Suprapubic skin (tissue), 4 donors: ENCODE measurements at regions not wholly inside any gene's neighbourhood (a gene's known extent, or its start where the extent isn't known, plus 50 kb on each side); places are given as distances from the start of the nearest gene placed in this dataset.

Experiments
- DNase-seq, 2 donors: peaks; one replicate each; pipeline ENCODE4 v3.0.0-alpha.2; 2019; ENCODE audit warnings: low spot score in 2 of 2
- H3K27ac ChIP-seq: fragments of 200-600 bp; sonication (generic); one replicate; pipeline ENCODE4 v1.5.1; 2019
- H3K27me3 ChIP-seq: fragments of 200-600 bp; sonication (generic); one replicate; pipeline ENCODE4 v1.5.1; 2019
- H3K36me3 ChIP-seq: fragments of 200-600 bp; sonication (generic); one replicate; pipeline ENCODE4 v1.5.1; 2019
- H3K4me1 ChIP-seq: fragments of 200-600 bp; sonication (generic); one replicate; pipeline ENCODE4 v1.5.1; 2019
- H3K4me3 ChIP-seq: fragments of 200-600 bp; sonication (generic); one replicate; pipeline ENCODE4 v1.5.1; 2019; ENCODE audit warnings: mild to moderate bottlenecking
- H3K9me3 ChIP-seq: fragments of 200-600 bp; sonication (generic); one replicate; pipeline ENCODE4 v1.5.1; 2019
- EP300 ChIP-seq: sonication (generic); formaldehyde crosslinking; IDR thresholded peaks from one replicate; pipeline ENCODE4 v1.6.1; 2017; ENCODE audit warnings: antibody characterized with exemption
- POLR2A ChIP-seq, 2 donors: fragments of 450-650 bp; IDR thresholded peaks; one replicate each; pipeline ENCODE4 v1.6.1; 2017; ENCODE audit warnings: antibody characterized with exemption in 2 of 2, mild to moderate bottlenecking in 2 of 2, moderate library complexity in 2 of 2
- POLR2AphosphoS5 ChIP-seq, 3 donors: sonication (generic); formaldehyde crosslinking; IDR thresholded peaks; one replicate each; pipeline ENCODE4 v1.6.1; 2017; ENCODE audit warnings: antibody characterized with exemption in 3 of 3
- WGBS: methylation state at CpG from one replicate; pipeline ENCODE4 v1.1.5; 2018; 5-methylcytosine and 5-hydroxymethylcytosine counted together
- TF ChIP-seq, protein P1 (sequence below), 2 donors: fragments of 200-600 bp in 1 of 2; fragments of 450-650 bp in 1 of 2; sonication (generic) in 1 of 2; IDR thresholded peaks; one replicate each; pipeline ENCODE4 v1.5.1; 2016 to 2019; ENCODE audit warnings: antibody characterized with exemption in 2 of 2, mild to moderate bottlenecking in 1 of 2, moderate library complexity in 1 of 2

GRCh38 chr6:119895626-119896025 is 546.1 kb upstream of the MAN1A1 start:
- TF ChIP-seq, protein P1, sequence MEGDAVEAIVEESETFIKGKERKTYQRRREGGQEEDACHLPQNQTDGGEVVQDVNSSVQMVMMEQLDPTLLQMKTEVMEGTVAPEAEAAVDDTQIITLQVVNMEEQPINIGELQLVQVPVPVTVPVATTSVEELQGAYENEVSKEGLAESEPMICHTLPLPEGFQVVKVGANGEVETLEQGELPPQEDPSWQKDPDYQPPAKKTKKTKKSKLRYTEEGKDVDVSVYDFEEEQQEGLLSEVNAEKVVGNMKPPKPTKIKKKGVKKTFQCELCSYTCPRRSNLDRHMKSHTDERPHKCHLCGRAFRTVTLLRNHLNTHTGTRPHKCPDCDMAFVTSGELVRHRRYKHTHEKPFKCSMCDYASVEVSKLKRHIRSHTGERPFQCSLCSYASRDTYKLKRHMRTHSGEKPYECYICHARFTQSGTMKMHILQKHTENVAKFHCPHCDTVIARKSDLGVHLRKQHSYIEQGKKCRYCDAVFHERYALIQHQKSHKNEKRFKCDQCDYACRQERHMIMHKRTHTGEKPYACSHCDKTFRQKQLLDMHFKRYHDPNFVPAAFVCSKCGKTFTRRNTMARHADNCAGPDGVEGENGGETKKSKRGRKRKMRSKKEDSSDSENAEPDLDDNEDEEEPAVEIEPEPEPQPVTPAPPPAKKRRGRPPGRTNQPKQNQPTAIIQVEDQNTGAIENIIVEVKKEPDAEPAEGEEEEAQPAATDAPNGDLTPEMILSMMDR (IDR thresholded peaks at IDR 0.05), result no peak
- no peak for TF ChIP-seq EP300
- TF ChIP-seq POLR2A (IDR thresholded peaks at IDR 0.05), result no peak
- TF ChIP-seq POLR2AphosphoS5 (IDR thresholded peaks at IDR 0.05), result no peak
- no peak for DNase-seq

DNA sequence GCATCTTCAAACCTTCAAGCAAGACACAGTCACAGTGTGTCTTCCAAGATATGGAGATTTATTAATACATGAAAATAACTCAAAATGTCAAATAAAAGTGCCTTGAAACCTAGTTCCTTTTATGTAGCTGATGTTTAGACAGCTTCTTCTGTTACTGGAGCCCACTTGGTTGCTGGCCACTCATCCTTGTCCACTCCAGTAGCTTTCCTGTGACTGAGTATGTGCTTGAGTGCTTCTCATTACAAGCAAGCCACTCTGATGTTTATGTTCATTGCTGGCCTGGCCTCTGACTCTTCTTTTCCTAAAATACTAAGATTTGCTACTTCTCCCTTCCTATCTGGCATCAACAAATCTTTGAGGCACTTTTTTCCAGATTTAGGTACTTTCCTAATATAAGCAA is 545.2 kb upstream of the MAN1A1 start:
- H3K27me3 ChIP-seq, result no peaks in the 10 kb centered on the region
- H3K27ac ChIP-seq, result no peak overlapping the region
- no peaks in the 10 kb centered on the region for H3K9me3 ChIP-seq
- H3K4me3 ChIP-seq, result no peak overlapping the region
- TF ChIP-seq, protein P1 (IDR thresholded peaks at IDR 0.05), result no peak
- no peak for TF ChIP-seq POLR2A (IDR thresholded peaks at IDR 0.05)
- no peak for TF ChIP-seq EP300
- no peak for TF ChIP-seq POLR2AphosphoS5 (IDR thresholded peaks at IDR 0.05)
- H3K36me3 ChIP-seq, result no peaks in the 10 kb centered on the region
- H3K4me1 ChIP-seq, result no peaks in the 10 kb centered on the region
- DNase-seq, result no peak

More at GRCh38 chr6:119895626-119896025, 546.1 kb upstream of the MAN1A1 start:
- H3K27ac ChIP-seq, result no peak overlapping the region
- no peaks in the 10 kb centered on the region for H3K9me3 ChIP-seq
- H3K4me3 ChIP-seq, result no peak overlapping the region
- no peaks in the 10 kb centered on the region for H3K27me3 ChIP-seq
- no peaks in the 10 kb centered on the region for H3K36me3 ChIP-seq
- 70% methylated on average over 2 of the region's 2 CpGs for WGBS
- no peaks in the 10 kb centered on the region for H3K4me1 ChIP-seq

GRCh38 chr6:119891644-119892043 is 542.1 kb upstream of the MAN1A1 start:
- H3K27ac ChIP-seq, result no peak overlapping the region
- no peak for DNase-seq
- H3K36me3 ChIP-seq, result no peaks in the 10 kb centered on the region
- 90% methylated on average over 4 of the region's 4 CpGs for WGBS
- TF ChIP-seq EP300 (no peak), POLR2A (IDR thresholded peaks at IDR 0.05) (no peak), POLR2AphosphoS5 (IDR thresholded peaks at IDR 0.05) (no peak)
- TF ChIP-seq, protein P1 (IDR thresholded peaks at IDR 0.05), result no peak
- no peak overlapping the region for H3K4me3 ChIP-seq
- no peaks in the 10 kb centered on the region for H3K27me3 ChIP-seq
- H3K4me1 ChIP-seq, result no peaks in the 10 kb centered on the region
- H3K9me3 ChIP-seq, result no peaks in the 10 kb centered on the region

DNA sequence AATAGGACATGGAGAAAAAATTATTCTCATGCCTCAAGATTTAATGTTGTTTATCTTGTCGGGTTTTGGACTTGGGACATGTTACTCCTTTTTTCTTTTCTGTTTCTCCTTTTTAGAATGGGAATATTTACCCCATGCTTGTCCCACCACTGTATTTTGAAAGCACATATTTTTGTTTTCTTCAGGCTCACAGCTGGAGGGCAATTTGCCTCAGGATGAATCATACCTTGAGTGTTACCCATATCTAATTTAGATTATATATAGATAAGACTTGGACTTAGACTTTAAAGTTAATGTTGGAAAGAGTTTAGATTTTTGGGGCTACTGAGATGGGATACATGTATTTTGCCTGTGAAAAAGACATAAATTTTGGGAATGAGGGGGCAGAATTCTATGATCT is 541.6 kb upstream of the MAN1A1 start:
- no peak for DNase-seq
- 81% methylated on average over 1 of the region's 1 CpG for WGBS
- Histone ChIP-seq H3K9me3 (no peaks in the 10 kb centered on the region), H3K4me1 (no peaks in the 10 kb centered on the region), H3K4me3 (no peak overlapping the region), H3K36me3 (no peaks in the 10 kb centered on the region), H3K27ac (no peak overlapping the region), H3K27me3 (no peaks in the 10 kb centered on the region)
- TF ChIP-seq EP300, result no peak
- TF ChIP-seq POLR2AphosphoS5 (IDR thresholded peaks at IDR 0.05), result no peak
- TF ChIP-seq POLR2A (IDR thresholded peaks at IDR 0.05), result no peak
- TF ChIP-seq, protein P1 (IDR thresholded peaks at IDR 0.05), result no peak

DNA sequence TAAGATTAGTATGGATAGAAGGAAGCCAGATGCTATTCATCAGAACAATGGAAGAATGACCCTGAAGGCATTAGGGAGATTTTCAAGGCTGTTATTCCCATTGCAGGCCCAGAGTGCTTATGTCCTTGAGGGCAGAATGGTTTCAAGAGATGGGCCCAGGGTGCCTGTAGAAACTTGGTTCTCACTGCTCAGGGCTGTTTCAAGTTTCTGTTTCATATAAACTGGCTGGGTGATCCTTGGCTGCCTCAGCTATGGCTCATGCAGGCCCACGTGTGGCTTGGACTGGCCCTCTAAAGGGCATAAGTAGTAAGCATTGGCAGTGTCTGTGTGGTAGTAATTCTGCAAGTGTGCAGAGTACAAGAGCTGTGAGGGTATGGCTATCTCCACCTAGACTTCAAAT is 540.9 kb upstream of the MAN1A1 start:
- H3K4me1 ChIP-seq, result no peaks in the 10 kb centered on the region
- H3K9me3 ChIP-seq, result no peaks in the 10 kb centered on the region
- WGBS, result 67% methylated on average over 1 of the region's 1 CpG
- no peak for DNase-seq
- no peak overlapping the region for H3K27ac ChIP-seq
- H3K36me3 ChIP-seq, result no peaks in the 10 kb centered on the region
- no peak overlapping the region for H3K4me3 ChIP-seq
- no peak for TF ChIP-seq EP300
- TF ChIP-seq, protein P1 (IDR thresholded peaks at IDR 0.05), result no peak
- TF ChIP-seq POLR2A (IDR thresholded peaks at IDR 0.05), result no peak
- TF ChIP-seq POLR2AphosphoS5 (IDR thresholded peaks at IDR 0.05), result no peak
- no peaks in the 10 kb centered on the region for H3K27me3 ChIP-seq
